HEK293 (cell line): ENCODE measurements at regions not wholly inside any gene's neighbourhood (a gene's known extent, or its start where the extent isn't known, plus 50 kb on each side); places are given as distances from the start of the nearest gene placed in this dataset.

Experiments
- CTCF ChIA-PET: fragments of 350-600 bp; formaldehyde crosslinking; extraction: SDS; loops from one replicate; lab custom pipeline; 2021; ENCODE audit warnings: antibody characterized with exemption; lab: Yijun Ruan, JAX
- POLR2A ChIA-PET: fragments of 300-600 bp; formaldehyde crosslinking; extraction: SDS; loops from one replicate; lab custom pipeline; 2020; ENCODE audit warnings: antibody characterized with exemption, inconsistent platforms; lab: Yijun Ruan, JAX
- H3K27ac ChIP-seq: fragments of 200-500 bp; sonication (Bioruptor generic); 2 replicates; pipeline ENCODE4 v1.5.1; 2014; ENCODE audit warnings: low read depth, low read length, control low read depth, inconsistent platforms; ENCODE audit errors: extremely low read depth
- H3K36me3 ChIP-seq, 2 experiments: fragments of 200-500 bp in 1 of 2; sonication (Bioruptor generic) in 1 of 2; 1 replicate in 1 of 2; 2 replicates in 1 of 2; pipeline ENCODE4 v1.5.1; 2014 to 2017; ENCODE audit warnings: inconsistent platforms in 2 of 2, low read length in 2 of 2; ENCODE audit not compliant: control insufficient read depth in 2 of 2, insufficient read depth in 1 of 2
- H3K4me1 ChIP-seq: fragments of 200-500 bp; sonication (Bioruptor generic); 2 replicates; pipeline ENCODE4 v1.5.1; 2014; ENCODE audit warnings: mild to moderate bottlenecking, low read length, inconsistent platforms; ENCODE audit not compliant: control insufficient read depth, insufficient read depth
- H3K4me3 ChIP-seq: 2 replicates; pipeline ENCODE4 v1.5.1; 2011; ENCODE audit warnings: low read depth, mild to moderate bottlenecking, control low read depth, low read length, moderate library complexity
- H3K9me3 ChIP-seq: fragments of 200-500 bp; sonication (Bioruptor generic); 2 replicates; pipeline ENCODE4 v1.5.1; 2014; ENCODE audit warnings: low read depth, low read length, inconsistent platforms; ENCODE audit not compliant: control insufficient read depth, insufficient read depth
- GLI2 ChIP-seq: fragments of 450-650 bp; formaldehyde crosslinking; IDR thresholded peaks from 2 replicates; pipeline ENCODE4; 2017; ENCODE audit warnings: missing biosample characterization, missing genetic modification characterization, low read depth, borderline replicate concordance
- MZF1 ChIP-seq: fragments of 450-650 bp; formaldehyde crosslinking; IDR thresholded peaks from 2 replicates; pipeline ENCODE4 v1.5.1; 2017; ENCODE audit warnings: missing biosample characterization, missing genetic modification characterization, borderline replicate concordance
- WT1 ChIP-seq: fragments of 450-650 bp; formaldehyde crosslinking; IDR thresholded peaks from 2 replicates; pipeline ENCODE4 v1.5.1; 2016; ENCODE audit warnings: missing biosample characterization, missing genetic modification characterization
- ZNF133 ChIP-seq: fragments of 450-650 bp; formaldehyde crosslinking; IDR thresholded peaks from 2 replicates; pipeline ENCODE4 v1.5.1; 2016; ENCODE audit warnings: missing biosample characterization, missing genetic modification characterization
- ZNF2 ChIP-seq: fragments of 450-650 bp; formaldehyde crosslinking; IDR thresholded peaks from 2 replicates; pipeline ENCODE4 v1.5.1; 2016; ENCODE audit warnings: missing biosample characterization, missing genetic modification characterization
- ZNF23 ChIP-seq: fragments of 450-650 bp; formaldehyde crosslinking; IDR thresholded peaks from 2 replicates; pipeline ENCODE4 v1.5.1; 2016; ENCODE audit warnings: missing biosample characterization, missing genetic modification characterization, borderline replicate concordance
- ZNF274 ChIP-seq, 2 experiments: fragments of 200-500 bp in 1 of 2; fragments of 450-650 bp in 1 of 2; sonication (Bioruptor generic) in 1 of 2; formaldehyde crosslinking in 1 of 2; IDR thresholded peaks; 2 replicates each; pipeline versions ENCODE4 v1.5.1 to v1.6.1; 2014 to 2016; ENCODE audit warnings: borderline replicate concordance in 1 of 2, inconsistent platforms in 1 of 2, low read length in 1 of 2, missing biosample characterization in 1 of 2, missing genetic modification characterization in 1 of 2
- ZNF473 ChIP-seq: fragments of 450-650 bp; formaldehyde crosslinking; IDR thresholded peaks from 2 replicates; pipeline ENCODE4 v1.5.1; 2017; ENCODE audit warnings: missing biosample characterization, missing genetic modification characterization
- ZNF555 ChIP-seq: fragments of 450-650 bp; formaldehyde crosslinking; conservative IDR thresholded peaks from 2 replicates; pipeline ENCODE4 v1.5.1; 2017; ENCODE audit warnings: missing biosample characterization, mild to moderate bottlenecking, missing genetic modification characterization, inconsistent platforms
- ZNF747 ChIP-seq: fragments of 450-650 bp; formaldehyde crosslinking; IDR thresholded peaks from 2 replicates; pipeline ENCODE4 v1.5.1; 2016; ENCODE audit warnings: missing biosample characterization, missing genetic modification characterization
- ZNF776 ChIP-seq: fragments of 450-650 bp; formaldehyde crosslinking; IDR thresholded peaks from 2 replicates; pipeline ENCODE4 v1.5.0; 2017; ENCODE audit warnings: missing biosample characterization, missing genetic modification characterization, borderline replicate concordance
- ZNF785 ChIP-seq: fragments of 450-650 bp; formaldehyde crosslinking; IDR thresholded peaks from 2 replicates; pipeline ENCODE4 v1.5.1; 2016; ENCODE audit warnings: missing biosample characterization, missing genetic modification characterization
- ZNF843 ChIP-seq: fragments of 450-650 bp; formaldehyde crosslinking; IDR thresholded peaks from 2 replicates; pipeline ENCODE4 v1.5.1; 2016; ENCODE audit warnings: missing biosample characterization, missing genetic modification characterization
- ZSCAN16 ChIP-seq: fragments of 450-650 bp; formaldehyde crosslinking; IDR thresholded peaks from 2 replicates; pipeline ENCODE4 v1.5.1; 2016; ENCODE audit warnings: missing biosample characterization, missing genetic modification characterization
- ZSCAN30 ChIP-seq: fragments of 450-650 bp; IDR thresholded peaks from 2 replicates; pipeline ENCODE4 v1.5.1; 2018; ENCODE audit warnings: missing biosample characterization, mild to moderate bottlenecking, missing genetic modification characterization, moderate library complexity
- TF ChIP-seq, protein P1 (sequence below): fragments of 450-650 bp; formaldehyde crosslinking; IDR thresholded peaks from 2 replicates; pipeline ENCODE4 v1.5.1; 2016; ENCODE audit warnings: missing biosample characterization, missing genetic modification characterization
- TF ChIP-seq, protein P2 (sequence below): fragments of 450-650 bp; formaldehyde crosslinking; IDR thresholded peaks from 2 replicates; pipeline ENCODE4; 2016; ENCODE audit warnings: missing biosample characterization, missing genetic modification characterization
- TF ChIP-seq, protein P3 (sequence below): fragments of 450-650 bp; formaldehyde crosslinking; IDR thresholded peaks from 2 replicates; pipeline ENCODE4 v1.5.1; 2016; ENCODE audit warnings: missing biosample characterization, missing genetic modification characterization
- TF ChIP-seq, protein P4 (sequence below): fragments of 450-650 bp; formaldehyde crosslinking; IDR thresholded peaks from 2 replicates; pipeline ENCODE4 v1.5.1; 2017; ENCODE audit warnings: missing biosample characterization, mild to moderate bottlenecking, missing genetic modification characterization, moderate library complexity

DNA sequence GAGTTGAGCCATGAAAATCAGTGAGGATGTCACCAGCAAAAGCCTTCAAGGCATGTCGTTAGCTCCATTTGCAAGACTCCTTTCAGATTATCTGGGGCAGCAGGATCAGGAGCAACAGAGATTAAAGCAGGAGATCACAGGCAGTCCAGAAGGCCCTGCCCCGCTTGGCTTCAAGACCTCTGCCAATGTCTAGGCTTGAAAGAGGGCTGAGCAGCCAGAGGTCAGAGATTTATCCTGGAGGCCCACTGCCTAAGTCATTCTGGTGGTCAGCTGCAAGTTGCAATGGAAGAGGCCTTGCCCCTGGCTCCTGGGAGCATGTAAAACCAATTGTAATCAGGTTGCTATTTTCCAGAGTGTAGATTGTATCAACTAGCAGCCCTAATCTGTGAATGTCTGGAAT is 416.5 kb downstream of the BCL11A start (continued):
- TF ChIP-seq ZNF776 (tag by site-specific recombination) (no peak), MZF1 (no peak), WT1 (tag by site-specific recombination) (no peak), ZNF133 (tag by site-specific recombination) (no peak), ZNF2 (tag by site-specific recombination) (no peak)
- TF ChIP-seq, protein P1, sequence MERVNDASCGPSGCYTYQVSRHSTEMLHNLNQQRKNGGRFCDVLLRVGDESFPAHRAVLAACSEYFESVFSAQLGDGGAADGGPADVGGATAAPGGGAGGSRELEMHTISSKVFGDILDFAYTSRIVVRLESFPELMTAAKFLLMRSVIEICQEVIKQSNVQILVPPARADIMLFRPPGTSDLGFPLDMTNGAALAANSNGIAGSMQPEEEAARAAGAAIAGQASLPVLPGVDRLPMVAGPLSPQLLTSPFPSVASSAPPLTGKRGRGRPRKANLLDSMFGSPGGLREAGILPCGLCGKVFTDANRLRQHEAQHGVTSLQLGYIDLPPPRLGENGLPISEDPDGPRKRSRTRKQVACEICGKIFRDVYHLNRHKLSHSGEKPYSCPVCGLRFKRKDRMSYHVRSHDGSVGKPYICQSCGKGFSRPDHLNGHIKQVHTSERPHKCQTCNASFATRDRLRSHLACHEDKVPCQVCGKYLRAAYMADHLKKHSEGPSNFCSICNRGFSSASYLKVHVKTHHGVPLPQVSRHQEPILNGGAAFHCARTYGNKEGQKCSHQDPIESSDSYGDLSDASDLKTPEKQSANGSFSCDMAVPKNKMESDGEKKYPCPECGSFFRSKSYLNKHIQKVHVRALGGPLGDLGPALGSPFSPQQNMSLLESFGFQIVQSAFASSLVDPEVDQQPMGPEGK = no peak

DNA sequence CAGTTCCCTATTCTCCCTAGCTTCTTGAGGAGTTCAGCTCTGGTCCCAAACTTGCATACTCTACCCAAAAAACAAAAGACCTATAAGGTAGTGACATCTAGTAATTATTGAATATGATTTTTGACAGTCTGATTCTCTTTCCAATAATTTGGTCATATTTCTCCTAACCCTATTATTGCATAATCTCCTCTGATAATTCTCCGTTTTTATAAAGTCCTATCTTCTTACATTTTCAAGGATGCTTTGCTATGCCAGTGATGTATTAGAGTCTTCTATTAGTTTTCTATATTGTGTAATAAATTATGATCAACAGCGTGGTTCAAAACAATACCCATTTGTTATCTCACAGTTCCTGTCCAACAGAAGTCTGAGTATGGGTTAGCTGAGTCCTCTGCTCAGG is 426.3 kb downstream of the BCL11A start:
- Histone ChIP-seq H3K4me1 (no peaks in the 10 kb centered on the region), H3K36me3 (no peaks in the 10 kb centered on the region), H3K27ac (no peak overlapping the region), H3K9me3 (no peaks in the 10 kb centered on the region)
- ChIA-PET CTCF (no interaction called here), POLR2A (no interaction called here)
- no peak for TF ChIP-seq ZSCAN30
- TF ChIP-seq ZNF23 (tag by site-specific recombination) = no peak
- TF ChIP-seq, all 188 proteins: peak for 0
- no peak overlapping the region for H3K4me3 ChIP-seq

DNA sequence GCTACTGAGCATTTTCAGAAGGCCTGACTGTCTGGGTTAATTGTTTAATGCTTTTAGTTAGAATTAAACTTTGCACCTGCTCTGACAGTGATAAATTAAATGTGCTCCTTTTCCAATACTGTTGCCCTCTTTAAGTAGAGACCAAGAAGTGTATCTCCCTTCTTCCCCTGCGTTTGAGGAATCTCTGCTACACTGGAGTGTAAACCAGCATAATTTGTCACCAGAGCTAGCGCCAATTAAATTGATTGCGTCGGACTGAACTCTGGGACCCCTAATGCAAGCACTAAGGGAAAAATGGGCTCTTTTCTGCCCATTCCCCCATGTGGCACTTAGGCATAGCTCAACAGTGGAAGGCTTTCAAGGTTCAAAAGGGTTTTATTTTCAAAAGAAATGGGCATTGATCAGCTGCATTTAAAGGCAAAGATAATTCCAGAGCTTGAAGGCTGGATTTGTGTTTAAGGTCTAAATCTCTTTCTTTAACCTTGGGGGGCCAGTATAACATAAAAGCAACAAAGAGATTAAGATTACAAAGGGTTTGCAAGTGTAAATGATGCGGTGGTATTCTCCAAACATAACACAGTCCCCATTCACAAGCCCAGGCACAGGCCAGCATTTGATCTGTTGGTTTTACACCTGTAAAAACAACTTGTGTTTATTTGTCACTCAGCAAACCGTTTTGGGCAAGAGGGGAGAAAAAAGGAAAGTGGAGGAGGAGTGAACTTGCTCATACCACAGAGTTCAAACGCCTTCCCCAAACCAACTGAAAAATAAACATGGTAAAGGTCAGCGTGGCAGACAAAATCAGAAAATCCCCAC is 427.6 kb downstream of the BCL11A start:
- Histone ChIP-seq H3K9me3 (no peaks in the 10 kb centered on the region), H3K4me3 (no peak overlapping the region), H3K36me3 (no peaks in the 10 kb centered on the region), H3K27ac (no peak overlapping the region), H3K4me1 (no peaks in the 10 kb centered on the region)
- ChIA-PET POLR2A (no interaction called here), CTCF (interaction anchor here (0.7 kb wide), 1 partner anchor 89 kb away, joined by 3 read pairs; no protein-coding TSS in a partner anchor)
- TF ChIP-seq ZNF274 (IDR thresholded peaks at IDR 0.05; ENCODE audit: low read length) = no peak
- TF ChIP-seq ZNF274 (tag by site-specific recombination; IDR thresholded peaks at IDR 0.05; ENCODE audit: borderline replicate concordance) = no peak
- TF ChIP-seq, protein P2, sequence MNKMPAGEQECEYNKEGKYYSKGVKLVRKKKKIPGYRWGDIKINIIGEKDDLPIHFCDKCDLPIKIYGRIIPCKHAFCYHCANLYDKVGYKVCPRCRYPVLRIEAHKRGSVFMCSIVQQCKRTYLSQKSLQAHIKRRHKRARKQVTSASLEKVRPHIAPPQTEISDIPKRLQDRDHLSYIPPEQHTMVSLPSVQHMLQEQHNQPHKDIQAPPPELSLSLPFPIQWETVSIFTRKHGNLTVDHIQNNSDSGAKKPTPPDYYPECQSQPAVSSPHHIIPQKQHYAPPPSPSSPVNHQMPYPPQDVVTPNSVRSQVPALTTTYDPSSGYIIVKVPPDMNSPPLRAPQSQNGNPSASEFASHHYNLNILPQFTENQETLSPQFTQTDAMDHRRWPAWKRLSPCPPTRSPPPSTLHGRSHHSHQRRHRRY = no peak
- TF ChIP-seq GLI2 = no peak
- no peak for TF ChIP-seq ZNF555 (tag by site-specific recombination)

DNA sequence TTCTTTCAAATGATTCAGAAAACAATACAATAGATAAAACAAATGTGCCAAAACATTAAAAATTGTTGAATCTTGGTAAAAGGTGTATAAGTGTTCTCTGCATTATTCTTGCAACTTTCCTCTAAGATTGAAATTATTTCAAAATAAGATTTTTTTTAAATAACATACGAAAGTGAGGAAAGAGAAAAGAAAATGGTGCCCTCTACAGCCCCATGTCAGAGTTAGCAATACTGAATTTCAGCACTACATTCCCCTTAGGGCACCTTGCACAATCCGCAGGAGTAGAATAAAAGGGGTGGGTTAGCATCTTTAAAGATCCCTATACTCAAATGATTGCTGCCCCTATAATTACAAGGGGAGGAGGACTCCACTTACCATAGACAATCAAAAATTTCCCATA is 433.7 kb downstream of the BCL11A start:
- no peak overlapping the region for H3K4me3 ChIP-seq
- H3K9me3 ChIP-seq = no peaks in the 10 kb centered on the region; the same call in 1 of the 2 replicates
- H3K4me1 ChIP-seq = no peaks in the 10 kb centered on the region
- H3K36me3 ChIP-seq = no peaks in the 10 kb centered on the region
- no peak for TF ChIP-seq ZSCAN16
- no peak overlapping the region for H3K27ac ChIP-seq
- CTCF ChIA-PET = no interaction called here
- POLR2A ChIA-PET = no interaction called here

DNA sequence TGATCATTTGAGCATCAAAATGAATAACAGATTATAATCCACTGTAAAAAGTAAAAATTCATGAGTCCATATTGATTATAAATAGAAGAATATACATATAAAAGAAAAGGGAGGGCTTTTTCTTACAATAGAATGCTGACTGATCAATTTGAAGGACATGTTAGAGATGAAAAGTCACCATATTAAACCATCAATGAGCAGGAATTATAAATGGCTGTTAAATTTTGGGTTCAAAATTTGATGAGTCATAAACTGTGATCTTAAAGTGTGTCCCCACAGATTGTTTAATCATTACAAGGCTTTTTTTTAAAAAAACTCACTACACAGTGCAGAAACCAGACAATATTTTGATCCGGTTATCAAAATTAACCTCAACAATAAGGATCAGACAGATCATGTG is 434.5 kb downstream of the BCL11A start:
- Histone ChIP-seq H3K36me3 (no peaks in the 10 kb centered on the region), H3K9me3 (no peaks in the 10 kb centered on the region; the same call in 1 of the 2 replicates), H3K4me1 (no peaks in the 10 kb centered on the region), H3K4me3 (no peak overlapping the region), H3K27ac (no peak overlapping the region)
- CTCF ChIA-PET = no interaction called here
- POLR2A ChIA-PET = no interaction called here
- TF ChIP-seq ZNF785 (tag by site-specific recombination) (no peak), ZNF747 (no peak), ZNF843 (no peak), ZNF473 (tag by site-specific recombination) (no peak)
- TF ChIP-seq, protein P3, sequence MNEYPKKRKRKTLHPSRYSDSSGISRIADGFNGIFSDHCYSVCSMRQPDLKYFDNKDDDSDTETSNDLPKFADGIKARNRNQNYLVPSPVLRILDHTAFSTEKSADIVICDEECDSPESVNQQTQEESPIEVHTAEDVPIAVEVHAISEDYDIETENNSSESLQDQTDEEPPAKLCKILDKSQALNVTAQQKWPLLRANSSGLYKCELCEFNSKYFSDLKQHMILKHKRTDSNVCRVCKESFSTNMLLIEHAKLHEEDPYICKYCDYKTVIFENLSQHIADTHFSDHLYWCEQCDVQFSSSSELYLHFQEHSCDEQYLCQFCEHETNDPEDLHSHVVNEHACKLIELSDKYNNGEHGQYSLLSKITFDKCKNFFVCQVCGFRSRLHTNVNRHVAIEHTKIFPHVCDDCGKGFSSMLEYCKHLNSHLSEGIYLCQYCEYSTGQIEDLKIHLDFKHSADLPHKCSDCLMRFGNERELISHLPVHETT = no peak
- TF ChIP-seq, protein P4, sequence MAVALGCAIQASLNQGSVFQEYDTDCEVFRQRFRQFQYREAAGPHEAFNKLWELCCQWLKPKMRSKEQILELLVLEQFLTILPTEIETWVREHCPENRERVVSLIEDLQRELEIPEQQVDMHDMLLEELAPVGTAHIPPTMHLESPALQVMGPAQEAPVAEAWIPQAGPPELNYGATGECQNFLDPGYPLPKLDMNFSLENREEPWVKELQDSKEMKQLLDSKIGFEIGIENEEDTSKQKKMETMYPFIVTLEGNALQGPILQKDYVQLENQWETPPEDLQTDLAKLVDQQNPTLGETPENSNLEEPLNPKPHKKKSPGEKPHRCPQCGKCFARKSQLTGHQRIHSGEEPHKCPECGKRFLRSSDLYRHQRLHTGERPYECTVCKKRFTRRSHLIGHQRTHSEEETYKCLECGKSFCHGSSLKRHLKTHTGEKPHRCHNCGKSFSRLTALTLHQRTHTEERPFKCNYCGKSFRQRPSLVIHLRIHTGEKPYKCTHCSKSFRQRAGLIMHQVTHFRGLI = no peak
